Stimulated activated CD8-positive, alpha-beta memory T cell treated with anti-CD3 and anti-CD28 coated beads, Interleukin-4, amount 100 ng/mL, for 4 hours (primary cell): ENCODE measurements at regions not wholly inside any gene's neighbourhood (a gene's known extent, or its start where the extent isn't known, plus 50 kb on each side); places are given as distances from the start of the nearest gene placed in this dataset.

Experiments used
- DNase-seq, 2 donors: peaks; one replicate each; pipeline ENCODE4 v3.0.0-alpha.2; 2020; ENCODE audit warnings: low read depth in 2 of 2, low spot score in 1 of 2

DNA sequence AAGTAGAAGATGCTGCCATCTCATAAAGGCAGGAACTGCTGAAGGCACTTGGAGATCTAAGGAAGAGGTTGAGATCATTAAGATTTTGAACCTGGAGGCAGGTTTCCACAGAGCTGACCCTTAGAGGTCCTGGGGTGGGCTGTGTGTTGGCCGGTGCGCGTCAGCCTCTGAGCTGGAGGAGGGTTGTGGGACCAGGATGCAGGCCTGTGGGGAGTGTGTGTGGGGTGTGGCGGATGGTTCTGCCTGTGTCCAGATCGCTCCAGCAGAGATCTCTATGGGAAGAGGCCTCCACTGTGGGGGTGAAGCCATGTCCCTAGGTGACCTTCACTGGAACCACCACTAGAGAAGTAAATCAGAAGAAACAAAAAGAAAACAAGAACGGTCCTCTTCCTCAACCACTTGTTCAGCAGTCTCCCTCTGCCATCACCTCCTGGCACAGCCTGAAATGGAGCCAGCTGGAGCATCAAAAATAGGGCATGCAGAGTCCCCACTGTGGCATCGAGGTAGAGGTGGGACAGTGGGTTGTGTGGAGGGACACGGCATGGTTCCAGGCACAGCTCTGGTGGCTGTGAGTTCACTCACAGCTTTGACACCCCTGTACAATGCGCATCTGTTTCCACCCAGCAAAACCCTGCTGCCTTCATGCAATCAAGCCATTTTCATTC, 453.8 kb downstream of the TCERG1L start:
- no peak for DNase-seq

DNA sequence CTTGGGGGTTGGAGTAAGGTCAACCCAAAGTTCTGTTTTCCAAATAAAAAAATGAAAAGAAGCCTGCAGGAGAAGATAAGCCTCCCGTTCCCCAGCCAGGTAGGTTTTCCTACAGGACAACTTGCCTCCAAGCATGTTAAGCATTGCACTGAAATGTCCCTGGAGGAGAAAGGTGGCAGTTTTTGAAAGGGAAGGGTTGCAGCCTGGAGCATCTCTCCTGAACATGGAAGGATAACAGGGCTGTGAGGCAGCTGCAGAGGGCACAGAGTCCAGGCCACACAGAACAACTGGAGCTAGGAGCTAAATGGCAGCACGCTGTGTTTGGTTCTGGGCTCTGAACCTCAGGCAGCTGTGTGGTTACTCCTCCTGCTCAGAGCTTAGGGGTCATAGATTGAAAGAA, 452.9 kb downstream of the TCERG1L start:
- no peak for DNase-seq

- no peak for DNase-seq
These were observed 452.1 kb downstream of the TCERG1L start for GRCh38 chr10:130859427-130859826.

- DNase-seq: no peak
These were observed 449.4 kb downstream of the TCERG1L start for GRCh38 chr10:130862122-130862521.

GRCh38 chr10:130862626-130863025, 448.9 kb downstream of the TCERG1L start:
- no peak for DNase-seq

DNA sequence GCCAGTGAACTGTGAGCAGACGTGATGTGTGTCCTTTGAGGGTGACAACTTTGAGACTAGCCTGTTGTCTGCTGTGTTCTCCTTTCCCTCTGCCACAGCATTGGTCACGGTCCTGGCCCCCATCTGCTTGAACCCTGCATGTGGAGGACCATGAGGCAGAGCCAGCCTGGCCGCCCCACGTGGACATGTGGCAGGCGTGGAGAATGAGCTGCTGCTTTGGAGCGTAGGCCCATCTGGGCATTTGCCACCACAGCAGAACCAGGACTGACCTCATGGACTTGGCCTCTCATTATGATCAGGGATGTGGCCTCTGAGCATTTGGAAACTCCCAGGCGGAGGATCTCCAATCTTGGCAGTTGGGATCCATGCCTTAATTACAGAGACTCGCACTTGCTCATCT, 448.5 kb downstream of the TCERG1L start:
- no peak for DNase-seq

DNA sequence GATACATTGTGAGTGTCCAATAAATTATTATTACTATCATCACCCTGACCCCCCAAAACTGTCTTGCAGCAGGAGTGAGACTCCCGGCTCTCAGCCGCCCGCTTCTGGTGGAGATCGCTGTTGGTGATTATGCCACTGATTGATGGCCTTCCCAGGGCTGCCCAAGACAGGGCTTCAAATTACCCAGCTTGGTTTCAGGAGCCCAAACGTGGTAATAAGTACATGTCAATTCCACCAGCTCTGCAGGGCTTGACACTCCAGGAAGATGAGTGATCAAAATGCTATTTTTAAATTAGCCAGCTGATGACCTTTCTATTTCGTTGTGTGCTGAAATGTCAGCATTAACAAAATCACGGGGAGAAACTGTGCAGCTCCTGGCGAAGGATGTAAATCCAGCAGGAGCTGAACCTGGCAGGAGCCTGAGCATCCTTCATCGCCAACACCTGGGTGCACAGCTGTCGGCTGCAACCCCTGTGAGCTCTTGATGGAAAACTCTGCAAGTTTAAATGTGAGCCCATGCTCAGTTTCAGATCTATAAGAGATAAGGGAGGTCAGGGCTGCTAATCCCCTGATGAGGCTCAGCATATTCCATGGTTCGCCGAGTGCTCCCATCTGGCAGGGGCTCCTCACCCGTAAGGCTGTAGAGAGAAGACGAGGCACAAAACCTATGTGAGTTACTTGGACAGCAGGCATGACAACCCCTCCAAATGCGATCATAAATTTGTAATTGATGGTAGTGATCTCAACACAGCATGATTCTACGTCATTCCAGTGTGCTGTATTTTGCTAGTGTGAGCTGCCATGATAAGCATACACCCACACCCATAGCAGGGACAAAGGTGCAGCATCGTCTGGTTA, 446.3 kb downstream of the TCERG1L start:
- DNase-seq: no peak

DNA sequence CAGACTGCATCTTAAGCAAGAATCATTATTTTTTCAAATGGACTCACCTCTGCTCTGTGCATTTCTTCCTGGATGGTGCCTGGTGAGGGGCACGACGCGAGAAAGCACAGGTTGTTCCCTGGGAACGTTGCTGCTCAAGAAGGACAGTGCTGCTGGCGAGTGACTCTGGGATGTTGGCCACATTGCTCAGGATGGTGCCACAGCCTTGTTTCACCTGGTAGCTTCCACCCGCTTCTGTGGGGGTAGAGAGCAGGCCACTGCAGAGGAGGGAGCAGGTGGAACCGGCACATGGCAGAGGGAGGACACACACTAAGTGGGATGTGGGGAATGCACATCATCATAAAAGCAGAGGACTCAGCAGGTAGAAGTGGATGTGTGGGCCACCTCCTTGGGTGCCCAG, 444.7 kb downstream of the TCERG1L start:
- no peak for DNase-seq

GRCh38 chr10:130867446-130868194, 443.9 kb downstream of the TCERG1L start:
- no peak for DNase-seq

DNA sequence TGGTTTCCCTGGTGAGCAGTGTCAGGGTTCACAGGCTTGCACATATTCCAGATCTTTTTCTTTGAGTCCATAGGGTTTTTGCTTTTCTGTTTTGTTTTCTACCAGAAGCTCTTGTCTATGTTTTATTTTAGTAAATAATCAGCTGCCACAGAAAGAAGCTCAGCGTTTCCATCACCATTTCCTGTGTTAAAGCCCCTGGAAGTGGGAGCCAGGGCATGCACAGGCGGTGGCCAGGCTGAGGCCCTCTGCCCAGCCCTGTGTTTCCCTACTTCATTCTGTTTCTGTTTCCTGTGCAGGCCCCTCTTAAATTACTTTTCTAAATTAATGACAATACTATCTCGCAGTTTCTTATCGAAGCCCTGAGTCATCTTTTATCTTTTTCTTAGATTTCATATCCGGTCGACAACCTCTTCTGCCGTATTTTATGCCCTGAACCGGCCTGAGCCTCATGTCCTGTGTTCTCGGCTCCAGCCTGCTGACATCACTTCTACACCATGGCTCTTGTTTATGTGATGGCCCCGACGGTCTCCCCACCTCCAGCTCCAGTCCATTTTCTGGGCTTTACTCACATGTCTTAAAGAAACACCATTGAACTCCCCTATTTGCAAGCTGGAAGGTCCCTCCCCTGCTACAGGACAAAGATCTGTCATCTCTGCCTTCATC, 442.2 kb downstream of the TCERG1L start:
- no peak for DNase-seq

GRCh38 chr10:130871406-130871805, 440.1 kb downstream of the TCERG1L start:
- DNase-seq: no peak

- DNase-seq: no peak
These were observed 437.9 kb downstream of the TCERG1L start for GRCh38 chr10:130873636-130874035.

DNA sequence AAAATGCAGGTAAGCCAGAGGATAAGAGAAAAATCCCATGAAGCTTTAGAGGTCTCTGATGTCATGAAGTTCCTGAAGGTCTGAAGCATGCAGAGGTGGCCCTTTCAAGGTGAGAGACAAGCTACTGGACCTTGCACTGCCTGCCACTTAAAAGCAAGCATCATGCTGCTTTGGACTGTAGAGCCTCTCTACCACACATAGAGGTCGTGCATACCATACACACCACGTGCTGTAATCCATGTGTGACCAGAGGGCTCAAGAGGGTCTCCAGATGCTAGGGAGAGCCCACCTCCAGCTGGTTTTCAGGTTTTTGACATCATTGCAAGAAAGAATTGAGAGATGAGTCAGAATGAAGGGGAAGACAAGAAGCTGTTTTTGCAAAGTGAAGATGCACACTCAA, 436.4 kb downstream of the TCERG1L start:
- DNase-seq: no peak

- DNase-seq: no peak
These were observed 435.5 kb downstream of the TCERG1L start for GRCh38 chr10:130875897-130876472.

GRCh38 chr10:130877126-130877525, 434.4 kb downstream of the TCERG1L start:
- no peak for DNase-seq

GRCh38 chr10:130878131-130878530, 433.4 kb downstream of the TCERG1L start:
- no peak for DNase-seq

- DNase-seq: no peak
These were observed 428.6 kb downstream of the TCERG1L start for GRCh38 chr10:130882906-130883305.

- DNase-seq: no peak
These were observed 427.1 kb downstream of the TCERG1L start for GRCh38 chr10:130884456-130884855.

DNA sequence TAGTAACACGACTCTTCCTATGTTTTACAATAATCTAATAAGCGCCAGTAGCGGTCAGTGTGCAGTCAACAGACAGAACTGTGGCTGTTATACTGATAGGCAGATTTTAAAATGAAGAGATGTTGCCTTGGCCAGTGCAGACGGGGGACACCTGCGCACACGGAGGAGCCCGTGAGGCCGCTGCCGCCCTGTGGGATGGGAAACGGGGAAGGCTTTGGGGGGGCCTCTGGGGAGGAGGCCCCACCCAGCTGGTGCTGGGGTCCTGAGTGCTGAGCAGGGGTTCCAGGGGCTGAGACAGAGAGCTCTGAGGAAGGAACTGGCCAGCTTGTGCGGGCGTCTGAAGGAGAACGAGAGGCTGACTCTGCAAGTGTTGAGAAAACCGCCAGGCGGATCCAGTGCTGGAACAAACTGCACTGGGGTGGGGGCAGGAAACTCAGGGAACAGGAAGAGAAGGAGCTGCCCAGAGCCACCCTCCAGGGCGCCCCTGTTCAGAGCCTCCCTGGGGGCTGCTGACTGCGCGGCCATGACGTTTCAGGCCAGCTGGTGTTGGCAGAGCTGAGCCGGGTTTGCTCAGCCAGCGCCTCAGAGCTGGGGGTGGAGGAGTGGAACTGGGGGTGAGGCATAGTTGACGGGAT, 426.4 kb downstream of the TCERG1L start:
- DNase-seq: no peak

DNA sequence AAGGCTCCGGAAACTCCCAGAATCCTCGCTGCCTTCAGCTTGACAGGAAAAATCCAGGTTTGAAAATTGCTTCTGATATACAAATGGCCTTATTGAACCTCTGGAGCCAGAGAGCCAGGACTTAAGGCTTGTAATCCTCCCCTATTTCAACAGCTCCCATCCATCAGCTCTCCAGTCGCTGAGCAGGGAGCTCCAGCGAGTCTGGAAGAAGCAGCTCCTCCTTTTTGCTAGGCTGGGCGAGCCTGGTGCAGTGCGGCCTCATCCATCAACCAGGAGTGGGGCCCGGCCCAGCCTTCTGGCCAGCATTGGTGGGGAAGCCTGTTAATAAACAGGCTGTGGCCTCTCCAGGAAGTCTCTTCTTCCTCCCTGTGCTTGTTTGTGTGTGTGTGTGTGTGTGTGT, 424.4 kb downstream of the TCERG1L start:
- DNase-seq: no peak

DNA sequence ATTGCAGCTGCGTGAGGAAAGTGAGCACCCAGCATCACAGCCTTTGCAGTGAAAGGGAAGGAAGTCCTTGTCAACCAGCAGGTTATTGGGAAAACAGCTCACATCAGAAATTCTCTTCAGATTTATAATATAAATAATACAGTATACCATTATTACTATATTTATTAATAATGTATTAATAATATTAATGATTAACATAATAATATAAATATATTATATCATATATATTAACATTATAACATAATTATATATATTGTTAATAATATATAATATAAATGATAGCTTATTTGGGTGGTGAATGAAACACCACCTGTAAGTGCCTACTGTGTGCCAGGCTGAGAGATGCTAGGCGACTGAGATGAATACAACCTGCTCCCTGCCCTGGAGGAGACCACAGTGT, 423.0 kb downstream of the TCERG1L start:
- no peak for DNase-seq
